ENCODE measurements at regions not wholly inside any gene's neighbourhood (a gene's known extent, or its start where the extent isn't known, plus 50 kb on each side); places are given as distances from the start of the nearest gene placed in this dataset.

DNA sequence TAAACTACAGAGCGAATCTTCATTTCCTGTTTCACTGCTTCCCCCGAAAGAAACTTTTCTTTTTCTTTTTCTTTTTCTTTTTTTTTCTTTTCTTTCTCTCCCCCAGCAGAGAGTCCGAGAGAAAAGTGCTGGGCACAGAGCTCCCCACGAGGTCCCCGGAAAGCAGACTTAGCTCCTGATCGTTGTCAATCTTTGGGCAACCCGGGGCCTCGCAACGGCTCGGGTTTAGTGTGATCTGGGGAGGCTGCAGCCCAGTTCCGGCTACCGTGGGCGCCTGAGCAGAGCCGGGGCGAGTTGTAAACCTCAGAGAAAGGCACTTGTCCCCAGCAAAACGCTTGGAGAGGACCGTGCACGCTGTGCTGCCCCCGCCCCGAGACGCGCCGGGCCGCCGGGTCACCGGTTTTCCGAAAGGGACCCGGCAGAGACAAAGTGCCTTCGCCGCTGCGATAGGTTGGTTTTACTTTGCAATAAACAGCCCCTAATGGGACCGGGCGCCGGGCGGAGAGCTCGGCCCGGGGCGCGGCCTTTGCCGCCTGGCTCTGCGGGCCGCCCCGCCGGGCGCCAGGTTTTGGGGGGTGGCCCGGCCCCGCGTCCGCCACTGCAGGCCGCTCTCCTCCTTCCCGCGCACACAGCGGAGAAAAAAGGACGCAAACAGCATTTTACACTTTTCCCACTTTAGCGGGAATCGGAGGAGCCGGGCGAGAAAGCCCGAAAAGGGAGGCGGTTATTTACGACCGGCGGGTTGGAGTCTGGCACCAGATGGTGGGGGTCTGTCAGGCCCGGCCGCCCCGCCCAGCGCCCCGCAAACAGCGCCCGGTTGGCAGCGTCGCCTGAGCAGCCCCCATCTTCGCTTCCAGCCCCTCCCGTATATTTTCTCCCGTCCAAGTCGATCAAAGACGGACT lies 136.0 kb downstream of the INSIG2 start:
- peak; percentile 51 for DNase-seq

DNA sequence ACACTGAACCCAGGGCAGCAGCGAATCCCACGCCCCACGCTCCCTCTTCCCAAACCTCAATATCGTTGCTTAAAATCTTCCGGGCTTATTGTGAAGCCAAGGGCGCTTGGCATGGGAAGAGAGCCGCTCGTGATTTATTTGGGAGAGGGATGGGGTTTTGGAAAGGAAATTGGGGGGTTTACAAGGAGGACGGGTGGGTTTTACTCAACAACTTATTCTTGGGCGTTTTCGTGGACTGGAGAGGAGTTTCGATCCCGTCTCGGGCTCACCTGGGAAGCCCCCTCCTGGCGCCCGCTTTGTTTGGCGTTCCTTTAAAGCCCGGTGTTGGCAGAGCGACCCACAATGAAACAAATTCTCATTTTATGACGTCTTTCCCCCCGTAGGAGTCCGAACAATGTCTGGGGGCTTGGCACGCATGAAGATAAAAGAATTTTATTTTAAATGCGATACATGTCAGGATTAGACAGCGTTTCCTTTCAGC lies 135.3 kb downstream of the INSIG2 start:
- DNase-seq, result peak; percentile 3

DNA sequence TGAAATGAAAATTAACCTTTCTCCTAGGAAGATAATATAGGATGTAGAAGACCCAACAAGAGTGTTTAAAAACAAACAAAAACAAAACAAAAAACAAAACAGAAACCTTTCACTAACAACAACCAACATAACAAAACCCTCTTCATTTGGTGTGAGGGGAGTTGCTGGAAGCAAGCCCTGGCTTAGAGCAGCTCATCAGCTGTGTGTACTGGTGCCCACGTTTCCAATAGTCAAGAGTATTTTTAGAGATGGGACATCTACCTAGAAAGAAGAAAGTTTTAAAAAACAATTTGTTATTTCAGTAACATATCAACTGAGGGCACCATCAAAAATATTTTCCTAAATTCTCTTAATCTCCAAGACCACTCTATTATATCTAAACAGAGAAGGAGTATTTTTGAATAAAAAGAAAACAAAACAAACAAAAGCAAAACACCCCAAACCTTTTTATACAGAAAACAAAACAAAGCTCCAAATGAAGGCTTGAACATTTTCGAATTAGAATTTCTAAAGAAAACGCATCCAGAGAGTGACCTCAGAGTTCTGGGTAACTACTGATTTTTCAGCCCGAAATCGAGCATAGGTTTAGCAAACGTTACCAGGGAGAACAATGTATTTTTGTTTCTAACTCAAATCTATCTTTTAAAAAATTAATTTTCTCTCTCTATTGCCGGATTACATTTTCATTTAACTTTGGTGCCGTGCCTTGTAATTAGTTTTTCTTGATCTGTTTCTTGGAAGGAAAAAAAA lies 134.6 kb downstream of the INSIG2 start:
- no peak for DNase-seq

DNA sequence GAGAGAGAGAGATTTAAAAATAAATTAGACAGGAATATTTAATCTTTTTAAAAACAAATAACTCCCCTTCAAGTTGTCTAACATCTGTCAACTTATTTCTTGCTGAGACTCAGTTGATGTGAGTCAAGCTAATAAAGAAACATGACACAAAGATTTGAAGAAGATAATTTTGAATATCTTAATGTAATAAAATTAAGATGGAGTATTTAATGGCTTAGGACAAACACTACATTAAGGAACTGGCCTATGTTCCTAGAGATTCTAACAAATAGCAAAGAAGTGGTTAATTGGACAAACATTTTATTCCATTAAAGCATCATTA lies 134.0 kb downstream of the INSIG2 start:
- no peak for DNase-seq

DNA sequence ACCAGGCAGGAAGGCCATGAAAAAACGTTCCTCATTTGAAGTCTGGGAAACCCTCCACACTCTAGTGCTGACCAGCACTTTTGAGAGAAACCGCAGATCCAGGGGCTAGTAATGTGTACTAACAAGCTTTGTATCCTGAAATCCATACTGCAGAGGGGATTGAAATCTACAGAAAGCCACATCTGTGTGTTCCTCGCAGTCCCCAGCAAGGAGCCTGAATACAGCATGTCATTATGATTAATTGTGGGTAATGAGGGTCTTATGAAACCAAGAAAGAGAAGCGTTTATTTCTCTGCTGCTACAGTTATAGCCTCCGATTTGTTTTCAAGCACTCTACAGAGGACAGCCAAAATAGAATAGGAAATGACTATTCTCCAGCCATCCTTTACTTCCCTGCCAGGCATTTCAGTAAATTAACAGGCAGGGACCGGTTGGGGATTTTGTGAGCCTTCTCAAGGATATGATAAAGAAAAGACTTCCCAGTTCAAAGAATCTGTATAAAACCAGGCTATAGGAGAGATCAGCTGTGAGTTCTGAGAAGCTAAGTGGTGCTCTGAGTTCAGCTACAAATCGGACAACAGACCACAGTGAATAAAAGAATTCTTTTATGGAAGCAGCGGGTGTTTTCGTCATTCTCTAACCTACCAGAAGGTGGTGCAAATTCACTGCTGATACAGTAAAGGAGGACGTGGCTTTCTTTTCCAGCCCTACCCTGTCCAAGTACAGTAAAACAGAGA lies 133.4 kb downstream of the INSIG2 start:
- DNase-seq, result peak; percentile 68

DNA sequence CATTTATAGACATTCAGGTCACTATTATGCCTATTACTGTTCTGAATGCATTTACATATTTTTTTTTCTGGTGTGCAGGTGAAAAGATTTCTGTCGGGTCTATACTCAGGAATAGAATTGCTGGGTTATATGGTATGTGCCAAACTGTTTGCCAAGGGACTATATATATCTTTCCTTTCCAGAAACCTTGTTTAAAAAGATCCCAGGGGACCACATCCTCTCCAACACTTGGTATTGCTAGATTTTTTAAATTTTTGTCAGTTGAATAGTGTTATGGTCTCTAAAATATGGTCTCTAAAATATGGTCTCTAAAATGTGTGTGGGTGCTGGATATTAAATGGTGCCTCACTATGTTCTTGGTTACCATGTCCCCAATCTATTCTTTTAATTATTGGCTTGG lies 131.3 kb downstream of the INSIG2 start:
- DNase-seq, result no peak

DNA sequence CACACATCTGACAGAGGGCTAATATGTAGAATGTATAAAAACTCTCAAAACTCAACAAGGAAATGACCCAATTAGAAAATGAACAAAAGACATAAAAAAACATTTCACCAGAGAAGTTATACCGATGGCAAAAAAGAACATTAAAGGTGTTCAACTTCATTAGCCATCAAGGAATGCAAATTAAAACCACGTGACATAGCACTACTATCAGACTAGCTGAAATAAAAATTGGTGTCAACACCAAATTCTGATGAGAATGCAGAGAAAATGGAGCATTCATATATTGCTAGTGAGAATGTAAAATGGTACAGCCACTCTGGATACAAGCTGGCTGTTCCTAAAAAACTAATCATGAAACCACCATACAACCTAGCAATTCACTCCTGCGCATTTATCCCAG lies 128.0 kb downstream of the INSIG2 start:
- DNase-seq, result no peak

DNA sequence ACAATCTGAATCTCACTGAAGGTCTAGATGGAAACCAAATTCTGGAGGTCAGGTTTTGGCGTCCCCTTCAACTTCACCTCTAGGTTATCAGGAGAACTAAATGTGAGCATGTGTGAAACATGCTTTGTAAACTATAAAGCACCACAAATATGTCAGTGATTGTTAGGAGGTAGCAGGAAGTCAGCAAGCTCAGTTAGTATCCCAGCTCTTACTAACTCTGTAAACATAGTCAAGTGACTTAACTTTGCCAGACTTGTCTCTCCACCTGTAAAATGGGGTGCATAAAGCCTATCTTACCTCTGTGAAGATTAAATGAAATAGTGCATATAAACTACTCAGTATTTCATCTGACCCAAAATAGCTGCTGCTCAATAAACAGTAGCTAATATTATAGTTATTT lies 121.5 kb downstream of the INSIG2 start:
- DNase-seq, result no peak

DNA sequence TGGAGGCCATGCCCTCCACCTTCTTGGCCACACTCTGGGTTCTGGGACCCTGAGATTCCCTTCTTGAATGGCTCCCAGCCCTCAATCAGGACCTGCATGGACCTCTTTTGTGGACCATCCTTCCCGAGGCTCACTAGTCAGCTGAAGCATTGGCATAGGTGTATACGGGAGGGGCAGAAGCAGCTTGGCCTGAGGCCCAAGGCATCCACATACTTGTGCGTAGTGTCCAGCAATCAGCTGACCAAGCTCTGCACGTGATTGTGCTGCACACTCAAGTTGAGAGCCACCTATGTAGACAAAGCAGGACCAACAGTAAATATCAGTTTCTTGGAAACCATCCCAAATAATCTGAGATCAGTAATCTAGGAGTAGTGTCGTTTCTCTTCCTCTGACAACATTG lies 119.6 kb downstream of the INSIG2 start:
- no peak for DNase-seq

DNA sequence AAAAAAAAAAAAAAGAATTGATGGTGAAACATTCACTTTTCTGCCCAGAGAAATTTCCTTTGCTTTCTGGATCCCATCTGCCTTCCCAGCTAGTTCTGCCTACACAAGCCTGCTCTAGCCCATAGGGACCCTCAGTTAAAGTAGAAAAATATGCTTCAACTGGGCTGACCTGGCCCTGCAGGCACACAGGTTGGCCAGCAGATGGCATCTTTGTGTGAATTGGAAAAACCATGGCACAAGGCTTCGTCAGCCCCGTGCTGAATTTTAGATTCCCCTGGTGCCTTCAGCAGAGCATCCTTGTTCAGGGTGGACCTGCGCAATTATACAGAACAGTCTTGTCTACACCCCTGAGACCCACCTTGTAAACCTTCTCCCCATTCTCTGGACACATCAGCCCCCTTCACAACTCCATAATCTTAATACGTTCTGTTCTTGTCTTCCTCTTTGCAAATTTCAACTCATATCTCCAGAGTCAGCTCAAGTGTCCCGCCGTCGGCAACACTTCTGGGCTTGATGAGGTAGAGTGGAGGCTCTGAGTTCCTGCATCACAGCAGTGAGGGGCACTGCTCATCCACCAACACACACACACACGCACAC lies 114.5 kb downstream of the INSIG2 start:
- peak; percentile 60 for DNase-seq

DNA sequence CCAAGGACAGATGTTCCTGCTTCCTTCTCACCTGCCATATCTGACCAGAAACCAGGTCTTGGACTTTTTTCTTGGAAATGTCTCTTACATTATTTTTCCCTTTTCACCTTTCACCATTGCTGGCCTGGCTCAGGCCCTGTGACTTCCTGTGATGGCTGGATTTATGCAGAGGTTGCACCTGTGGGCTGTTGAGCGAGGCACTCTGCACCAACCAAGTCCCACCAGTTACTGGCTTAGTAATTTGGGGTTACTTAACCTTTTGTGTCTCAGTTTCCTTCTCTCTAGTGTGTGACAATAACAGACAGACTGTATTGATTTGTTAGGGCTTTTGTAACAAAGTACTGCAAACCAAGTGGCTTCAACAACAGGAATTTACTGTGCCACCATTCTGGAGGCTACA lies 110.0 kb downstream of the INSIG2 start:
- DNase-seq, result no peak

DNA sequence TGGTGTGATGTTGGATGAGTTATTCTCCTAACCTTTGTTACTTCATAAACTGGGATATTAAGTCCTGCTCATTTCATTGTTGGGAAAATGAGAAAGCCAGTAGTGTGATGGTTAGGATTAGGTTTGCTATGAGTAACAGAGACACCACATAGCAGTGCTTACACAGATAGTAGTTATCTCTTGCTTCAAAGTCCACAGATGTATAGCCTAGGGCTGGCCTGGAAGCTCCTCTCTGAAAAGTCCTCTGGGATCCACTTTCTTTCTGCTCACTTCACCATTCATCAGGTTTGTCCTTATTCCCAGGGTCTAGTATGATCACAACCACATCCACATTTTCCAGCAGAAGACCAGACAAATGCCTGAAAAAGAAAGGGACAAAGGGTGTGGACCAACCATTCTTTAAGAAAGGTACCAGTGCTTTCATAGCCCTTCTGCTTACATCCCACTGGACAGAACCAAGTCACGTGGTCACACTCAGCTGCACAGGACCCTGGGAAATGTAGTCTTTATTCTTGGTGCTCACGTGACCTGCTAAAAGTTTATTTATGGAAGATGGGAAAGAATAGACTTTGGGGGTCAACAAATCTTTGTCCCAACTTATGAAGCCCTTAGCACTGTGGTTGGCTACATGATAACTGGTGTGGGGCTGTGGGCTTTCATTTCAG lies 108.9 kb downstream of the INSIG2 start:
- DNase-seq, result no peak

DNA sequence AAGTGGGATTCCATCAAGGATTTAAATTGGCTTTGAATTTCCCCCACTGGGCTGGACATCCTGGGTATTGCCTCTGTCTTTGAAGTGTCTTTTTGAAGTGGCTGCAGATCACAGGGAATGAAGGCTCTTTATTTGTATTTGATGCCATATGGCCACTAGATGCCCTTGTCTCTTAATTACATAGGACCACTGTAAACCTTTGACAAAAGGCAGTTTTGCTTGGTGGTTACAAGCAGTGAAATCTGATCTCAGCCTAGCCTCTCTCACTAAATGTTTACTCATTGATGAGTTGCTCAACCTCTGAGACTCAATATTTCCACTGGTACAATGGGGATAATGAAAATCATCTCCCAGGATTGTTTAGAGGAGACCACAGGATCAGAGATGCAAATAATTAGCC lies 102.2 kb downstream of the INSIG2 start:
- DNase-seq, result no peak

DNA sequence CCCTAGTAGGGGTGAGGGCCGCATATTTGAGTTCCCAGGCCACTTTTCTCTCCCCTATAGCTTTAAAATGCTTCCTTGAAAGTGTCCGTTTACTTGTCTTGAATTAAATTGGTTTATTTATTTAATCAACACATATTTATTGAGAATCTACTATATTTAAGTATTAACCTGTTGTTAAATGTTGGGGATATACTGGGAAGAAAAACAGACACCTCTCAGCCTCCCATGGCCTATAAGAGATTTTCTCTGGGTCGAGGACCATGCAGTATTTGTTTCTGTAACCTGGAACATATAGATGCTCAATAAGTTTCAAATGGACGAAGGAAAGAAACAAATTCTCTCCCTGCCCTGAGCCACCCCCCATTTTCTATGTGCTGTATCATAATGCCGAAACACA lies 98.6 kb downstream of the INSIG2 start:
- no peak for DNase-seq

DNA sequence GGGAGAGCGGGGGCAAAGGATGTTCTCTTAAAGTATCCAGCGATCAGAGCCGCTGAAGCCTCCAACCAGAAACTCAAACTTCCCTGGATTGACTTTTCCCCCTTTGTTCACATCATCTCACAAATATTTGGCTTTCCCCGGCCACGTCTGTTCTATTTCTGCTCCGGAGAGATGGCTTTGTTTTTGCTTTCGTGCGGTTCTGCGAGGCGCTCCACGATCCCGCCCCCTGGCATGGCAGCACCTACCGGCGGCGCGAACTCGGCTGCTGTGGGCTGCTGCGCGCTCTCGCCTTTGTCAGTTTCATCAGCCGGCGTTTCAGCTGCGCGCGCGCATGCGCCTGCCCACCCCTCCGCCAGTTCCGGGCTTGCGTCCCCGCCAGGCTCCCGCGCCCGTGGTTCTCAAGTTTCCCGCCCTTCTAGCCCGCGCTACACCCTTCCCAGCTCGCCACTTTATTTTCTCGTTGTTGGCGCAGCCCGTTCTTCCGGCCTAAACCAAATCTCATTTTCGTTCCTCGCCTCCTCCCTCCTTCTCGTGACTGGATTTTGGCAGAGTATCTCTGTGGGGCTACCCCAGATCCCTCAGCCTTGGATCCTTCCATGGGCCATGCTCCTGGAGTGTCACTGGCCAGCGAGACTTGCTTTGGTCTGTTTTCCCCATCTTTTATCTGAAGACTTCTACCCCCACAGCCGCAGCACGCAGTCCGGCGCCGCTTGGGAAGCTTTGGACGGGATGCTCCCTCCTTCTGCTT lies 98.0 kb downstream of the INSIG2 start:
- peak; percentile 89 for DNase-seq

DNA sequence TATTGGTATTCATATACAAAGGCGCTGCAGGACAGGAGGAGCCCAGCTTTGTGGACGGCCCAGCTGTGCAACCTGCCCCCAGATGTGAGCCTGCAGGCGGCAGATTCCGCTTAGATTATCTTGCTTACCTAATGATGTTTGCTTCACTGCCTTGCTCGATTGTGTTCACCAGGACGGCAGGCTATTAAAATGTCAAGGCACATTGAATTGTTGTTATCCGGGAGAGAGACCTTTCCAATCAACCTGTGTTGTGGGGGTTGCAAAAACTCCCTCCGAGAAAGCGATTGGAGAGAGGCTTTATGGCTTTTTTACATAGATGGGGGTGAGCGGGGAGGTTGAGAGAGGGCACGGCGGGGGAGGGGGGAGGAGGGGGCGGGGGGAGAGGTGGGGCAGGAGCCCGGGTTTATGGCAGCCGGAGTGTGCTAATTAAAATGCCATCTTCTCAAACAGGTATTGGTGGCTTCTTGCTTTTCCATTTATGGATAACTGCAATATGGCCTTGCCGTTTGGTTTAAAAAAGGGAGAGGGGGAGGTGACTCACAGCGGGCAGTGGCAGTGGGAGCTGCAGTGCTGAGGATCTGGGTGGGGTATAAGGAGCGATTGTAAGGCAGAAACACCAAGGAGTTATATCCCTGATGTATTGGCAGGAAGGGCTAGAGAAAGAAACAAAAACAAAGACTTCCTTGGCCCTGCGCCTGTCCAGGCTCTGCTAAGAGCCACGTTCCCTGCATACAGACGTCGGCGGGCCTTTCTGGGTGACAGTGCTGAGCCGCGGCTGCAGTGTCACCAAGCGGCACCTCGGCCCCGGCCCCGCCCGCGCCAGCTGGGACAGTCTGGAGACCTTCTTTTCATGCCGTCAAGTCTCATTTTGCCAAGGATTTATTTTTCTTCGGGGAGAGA lies 97.2 kb downstream of the INSIG2 start:
- peak; percentile 53 for DNase-seq

DNA sequence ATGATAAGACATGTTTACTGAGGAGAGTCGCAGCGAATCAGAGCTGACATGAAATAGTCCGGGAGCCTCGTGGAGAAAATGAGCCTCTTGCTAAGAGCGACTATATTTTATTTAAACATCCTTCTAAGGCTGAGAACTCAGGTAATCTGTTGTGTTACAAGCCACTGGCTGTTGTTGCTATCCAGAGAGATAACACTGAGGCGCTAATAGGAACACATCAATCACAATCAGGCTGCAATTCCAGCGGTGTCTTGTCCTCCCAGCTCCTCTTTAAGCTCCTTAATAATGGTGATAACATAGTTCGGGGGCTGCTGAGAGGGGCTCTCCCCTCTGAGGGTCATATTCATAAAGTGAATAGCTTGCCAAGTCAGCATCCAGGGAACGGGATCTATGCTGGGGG lies 95.1 kb downstream of the INSIG2 start:
- no peak for DNase-seq

DNA sequence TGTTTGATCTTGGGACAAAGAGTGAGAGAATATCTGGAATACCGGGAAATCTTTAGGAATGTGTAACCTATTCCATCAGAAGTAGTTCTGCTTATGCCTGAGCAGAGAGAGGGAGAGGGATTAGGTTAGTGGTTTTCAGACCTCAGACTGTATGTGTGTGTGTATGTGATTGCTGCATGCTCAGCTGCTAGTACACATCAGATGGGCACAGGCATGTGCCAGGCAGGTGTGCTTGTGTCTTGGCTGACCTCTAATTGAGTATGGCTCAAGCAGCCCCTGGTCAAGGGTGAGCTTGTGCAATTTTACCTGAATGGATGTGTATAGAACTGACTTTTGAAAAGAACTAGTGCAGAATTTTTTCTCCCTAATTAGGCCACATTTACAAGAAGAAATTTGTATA lies 91.2 kb downstream of the INSIG2 start:
- no peak for DNase-seq

DNA sequence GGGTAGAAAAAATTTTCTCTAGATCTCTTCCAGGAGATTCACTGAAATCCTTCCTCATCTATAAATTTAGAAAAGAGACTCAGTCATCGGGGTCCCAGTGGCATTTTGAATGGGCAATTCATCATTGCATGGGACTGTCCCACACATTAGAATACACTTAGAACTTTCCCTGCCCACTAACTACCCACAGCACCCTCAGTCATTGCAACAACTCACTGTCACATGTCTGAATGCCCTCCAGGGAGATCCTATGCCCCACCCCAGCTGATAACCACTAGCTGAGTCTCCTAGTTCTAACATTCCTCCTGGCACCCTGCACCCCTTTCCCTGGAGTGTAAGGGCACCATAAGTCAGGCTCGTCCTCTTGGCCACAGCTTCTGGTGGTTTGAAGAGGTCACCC lies 89.6 kb downstream of the INSIG2 start:
- DNase-seq, result peak; percentile 5

DNA sequence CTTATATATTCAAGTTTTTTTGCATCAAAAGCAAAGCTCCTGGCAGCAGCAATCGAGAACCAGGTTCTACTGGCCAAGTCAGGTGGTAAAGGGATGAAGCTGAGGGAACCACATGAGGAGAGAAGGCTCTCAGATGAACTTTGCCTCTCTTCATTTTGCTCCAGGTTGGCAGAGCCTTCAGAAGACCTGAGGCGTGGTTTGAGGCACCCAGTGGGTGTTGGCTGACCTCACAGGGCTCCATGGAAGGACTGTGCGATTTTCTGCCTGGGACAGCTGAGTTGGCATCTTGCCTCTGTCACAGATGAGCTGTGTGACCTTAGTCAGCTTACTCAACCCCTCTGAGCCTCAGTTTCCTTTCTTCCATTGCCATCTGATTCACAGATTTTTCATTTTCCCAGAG lies 89.0 kb downstream of the INSIG2 start:
- peak; percentile 24 for DNase-seq

DNA sequence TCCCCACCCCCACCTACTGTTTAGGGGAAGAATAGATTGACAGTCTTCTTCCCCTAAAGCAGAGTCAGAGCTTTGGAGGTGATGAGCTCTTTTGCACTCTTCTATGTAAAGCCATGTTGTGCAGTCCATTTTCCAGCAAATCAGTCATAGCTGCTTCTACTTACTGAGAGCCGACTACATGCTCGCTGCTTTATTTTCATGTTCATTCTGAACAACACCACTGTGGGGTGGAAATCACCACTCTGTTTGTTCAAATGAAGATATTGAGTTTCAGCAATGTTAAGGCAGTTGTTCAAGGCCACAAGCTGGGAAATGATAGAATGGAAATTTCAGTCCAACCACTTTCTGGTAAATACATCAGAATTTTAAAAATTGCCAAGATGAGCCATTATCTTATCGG lies 88.3 kb downstream of the INSIG2 start:
- peak; percentile 27 for DNase-seq

Data from activated CD4-positive, alpha-beta T cell treated with anti-CD3 and anti-CD28 coated beads, Interleukin-2, amount 50 U/mL, for 16 hours (primary cell).